Heart left ventricle (tissue), 13 donors: ENCODE measurements at regions not wholly inside any gene's neighbourhood (a gene's known extent, or its start where the extent isn't known, plus 50 kb on each side); places are given as distances from the start of the nearest gene placed in this dataset.

Experiments used
- POLR2A ChIP-seq, 2 donors: fragments of 450-650 bp; IDR thresholded peaks; one replicate each; pipeline ENCODE4 v1.6.1; 2017; ENCODE audit warnings: antibody characterized with exemption in 2 of 2, mild to moderate bottlenecking in 2 of 2, moderate library complexity in 2 of 2
- TF ChIP-seq, protein P1 (sequence below), 12 donors: fragments of 200-600 bp; sonication (generic) in 4 of 12; IDR thresholded peaks; one replicate each; pipeline versions ENCODE4 v1.5.0 to v1.8.0; 2018 to 2022; ENCODE audit warnings: antibody characterized with exemption in 12 of 12, mild to moderate bottlenecking in 5 of 12
- donor health status: ischemic (EF 13 %, LVEDD 7.1; RV severe dilation, severe dysfunction).
- donor health status: DM: no; HTN: yes; CAD: no.
- donor health status: DM: no; HTN: no; CAD: no.
- donor health status: ischemic (EF 25% LVEDD 6.9; RV normal size, moderate dysfunction).
- donor health status: ischemic (EF 25% LVEDD 5.7; RV mildly dilated, moderate dysfunction).
- donor health status: ischemic (EF 35%, LVEDD 5.7; RV mildly dilated, moderate dysfunction).
- donor health status: nonischemic (EF 11% LVEDD 7.7; RV severe dilation, severe dysfunction).
- donor health status: DM: yes; HTN: yes; CAD: no.
- donor health status: PGD.
- donor health status: ischemic (EF 29% LVEDD 5.4; RV normal size, mild dysfunction).
- donor health status: nonischemic (EF 23%, LVEDD 6.1; RV moderate dilation, normal function).

DNA sequence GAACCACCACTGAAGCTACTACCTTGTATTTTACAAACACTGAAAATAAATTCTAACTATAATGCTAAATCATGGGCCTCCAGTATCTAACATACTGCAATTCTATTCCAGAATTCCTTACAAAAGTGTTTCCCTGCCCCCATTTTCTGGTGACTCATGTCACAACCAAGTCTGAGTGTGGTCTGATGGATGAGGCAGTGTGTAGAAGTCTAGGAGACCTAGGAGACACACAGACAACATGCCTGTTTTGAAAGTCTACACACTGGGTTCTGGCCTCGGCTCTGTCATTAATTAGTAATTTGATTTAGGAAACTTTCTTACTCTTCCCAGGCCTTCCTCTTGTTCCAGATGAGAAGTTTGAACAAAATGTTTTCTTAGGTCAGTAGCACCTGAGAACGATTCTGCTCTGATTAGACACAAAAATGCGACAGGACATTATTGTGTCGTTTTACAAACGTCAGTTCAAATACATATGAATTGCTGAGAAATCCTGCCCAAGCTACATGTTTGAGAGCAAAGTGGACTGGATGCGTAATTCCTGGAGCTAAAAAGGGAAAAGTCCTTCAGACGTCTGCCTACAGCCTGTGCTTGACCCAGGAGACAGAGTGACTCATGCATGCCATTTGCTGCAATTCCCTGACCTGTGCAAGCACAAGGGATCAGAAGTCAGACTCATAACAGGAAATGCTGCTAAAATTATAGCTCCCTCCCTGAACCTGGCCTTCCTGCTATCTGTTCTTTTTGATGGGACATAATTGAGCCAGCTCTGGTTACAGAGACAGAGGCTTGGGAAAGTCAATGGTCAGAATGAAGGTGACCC, 494.4 kb downstream of the SOX11 start:
- TF ChIP-seq, protein P1, sequence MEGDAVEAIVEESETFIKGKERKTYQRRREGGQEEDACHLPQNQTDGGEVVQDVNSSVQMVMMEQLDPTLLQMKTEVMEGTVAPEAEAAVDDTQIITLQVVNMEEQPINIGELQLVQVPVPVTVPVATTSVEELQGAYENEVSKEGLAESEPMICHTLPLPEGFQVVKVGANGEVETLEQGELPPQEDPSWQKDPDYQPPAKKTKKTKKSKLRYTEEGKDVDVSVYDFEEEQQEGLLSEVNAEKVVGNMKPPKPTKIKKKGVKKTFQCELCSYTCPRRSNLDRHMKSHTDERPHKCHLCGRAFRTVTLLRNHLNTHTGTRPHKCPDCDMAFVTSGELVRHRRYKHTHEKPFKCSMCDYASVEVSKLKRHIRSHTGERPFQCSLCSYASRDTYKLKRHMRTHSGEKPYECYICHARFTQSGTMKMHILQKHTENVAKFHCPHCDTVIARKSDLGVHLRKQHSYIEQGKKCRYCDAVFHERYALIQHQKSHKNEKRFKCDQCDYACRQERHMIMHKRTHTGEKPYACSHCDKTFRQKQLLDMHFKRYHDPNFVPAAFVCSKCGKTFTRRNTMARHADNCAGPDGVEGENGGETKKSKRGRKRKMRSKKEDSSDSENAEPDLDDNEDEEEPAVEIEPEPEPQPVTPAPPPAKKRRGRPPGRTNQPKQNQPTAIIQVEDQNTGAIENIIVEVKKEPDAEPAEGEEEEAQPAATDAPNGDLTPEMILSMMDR (IDR thresholded peaks at IDR 0.05): no peak
- TF ChIP-seq POLR2A (IDR thresholded peaks at IDR 0.05): no peak
